H9 (cell line): ENCODE measurements at regions not wholly inside any gene's neighbourhood (a gene's known extent, or its start where the extent isn't known, plus 50 kb on each side); places are given as distances from the start of the nearest gene placed in this dataset.

Source experiments
- DNase-seq: peaks from one replicate; pipeline ENCODE4 v3.0.0-alpha.2; 2017
- H2AFZ ChIP-seq: one replicate; pipeline ENCODE4 v1.6.1; 2013; ENCODE audit warnings: mild to moderate bottlenecking, low read length, control low read depth, moderate library complexity
- H2AK5ac ChIP-seq: 2 replicates; pipeline ENCODE4 v1.6.1; 2013; ENCODE audit warnings: low read length, control low read depth, mixed read lengths; ENCODE audit not compliant: insufficient read length
- H2BK120ac ChIP-seq: one replicate; pipeline ENCODE4 v1.6.1; 2013; ENCODE audit warnings: low read depth, mild to moderate bottlenecking, low read length, control low read depth, inconsistent platforms; ENCODE audit not compliant: poor library complexity, severe bottlenecking
- H2BK12ac ChIP-seq: 2 replicates; pipeline ENCODE4 v1.6.1; 2013; ENCODE audit warnings: low read length, control low read depth, mixed read lengths, low read depth; ENCODE audit not compliant: insufficient read length
- H2BK15ac ChIP-seq: 2 replicates; pipeline ENCODE4 v1.6.1; 2013; ENCODE audit warnings: low read depth, low read length, control low read depth
- H2BK20ac ChIP-seq: one replicate; pipeline ENCODE4 v1.6.1; 2013; ENCODE audit warnings: low read depth, mild to moderate bottlenecking, low read length, control low read depth, inconsistent platforms; ENCODE audit not compliant: poor library complexity, severe bottlenecking
- H2BK5ac ChIP-seq: 2 replicates; pipeline ENCODE4 v1.6.1; 2013; ENCODE audit warnings: low read length, control low read depth, mixed read lengths; ENCODE audit not compliant: insufficient read length
- H3K14ac ChIP-seq: 2 replicates; pipeline ENCODE4 v1.6.1; 2013; ENCODE audit warnings: low read length, control low read depth; ENCODE audit not compliant: insufficient read depth
- H3K18ac ChIP-seq: 2 replicates; pipeline ENCODE4 v1.6.1; 2013; ENCODE audit warnings: low read depth, mild to moderate bottlenecking, mixed read lengths, low read length, control low read depth; ENCODE audit not compliant: insufficient read length
- H3K23ac ChIP-seq: 2 replicates; pipeline ENCODE4 v1.6.1; 2013; ENCODE audit warnings: low read length, control low read depth, mixed read lengths, low read depth; ENCODE audit not compliant: insufficient read length
- H3K23me2 ChIP-seq: 2 replicates; pipeline ENCODE4 v1.6.1; 2013; ENCODE audit warnings: low read depth, mild to moderate bottlenecking, mixed read lengths, low read length, control low read depth; ENCODE audit not compliant: insufficient read length, poor library complexity, severe bottlenecking
- H3K27ac ChIP-seq: 2 replicates; pipeline ENCODE4 v1.5.1; 2013; ENCODE audit warnings: low read length, control low read depth, mixed read lengths, low read depth; ENCODE audit not compliant: insufficient read length
- H3K27me3 ChIP-seq: 2 replicates; pipeline ENCODE4 v1.6.1; 2013; ENCODE audit warnings: low read length, control low read depth, inconsistent platforms; ENCODE audit not compliant: insufficient read depth
- H3K4ac ChIP-seq: 2 replicates; pipeline ENCODE4 v1.6.1; 2013; ENCODE audit warnings: low read depth, mild to moderate bottlenecking, control low read depth, inconsistent platforms, low read length, moderate library complexity
- H3K4me1 ChIP-seq: 2 replicates; pipeline ENCODE4 v1.6.1; 2013; ENCODE audit warnings: low read length, control low read depth, inconsistent platforms; ENCODE audit not compliant: insufficient read depth
- H3K4me2 ChIP-seq: 2 replicates; pipeline ENCODE4 v1.6.1; 2013; ENCODE audit warnings: low read length, control low read depth, mixed read lengths; ENCODE audit not compliant: insufficient read length, insufficient read depth
- H3K56ac ChIP-seq: 2 replicates; pipeline ENCODE4 v1.6.1; 2013; ENCODE audit warnings: low read depth, mild to moderate bottlenecking, mixed read lengths, low read length, control low read depth; ENCODE audit not compliant: insufficient read length
- H3K79me1 ChIP-seq: 2 replicates; pipeline ENCODE4 v1.6.1; 2013; ENCODE audit warnings: low read depth, mild to moderate bottlenecking, moderate library complexity, low read length, control low read depth, inconsistent platforms; ENCODE audit not compliant: insufficient read depth, poor library complexity, severe bottlenecking
- H3K79me2 ChIP-seq: 2 replicates; pipeline ENCODE4 v1.6.1; 2013; ENCODE audit warnings: low read length, control low read depth, inconsistent platforms; ENCODE audit not compliant: insufficient read depth
- H3K9ac ChIP-seq: 2 replicates; pipeline ENCODE4 v1.6.1; 2013; ENCODE audit warnings: low read length, control low read depth, mixed read lengths; ENCODE audit not compliant: insufficient read length; ENCODE audit errors: extremely low read depth
- H3K9me3 ChIP-seq: one replicate; pipeline ENCODE4 v1.6.1; 2013; ENCODE audit warnings: low read depth, low read length, inconsistent platforms; ENCODE audit not compliant: control insufficient read depth
- H3T11ph ChIP-seq: one replicate; pipeline ENCODE4 v1.6.1; 2013; ENCODE audit warnings: mild to moderate bottlenecking, low read length, control low read depth, inconsistent platforms
- H4K20me1 ChIP-seq: one replicate; pipeline ENCODE4 v1.6.1; 2013; ENCODE audit not compliant: control insufficient read depth, insufficient read length, insufficient read depth
- H4K5ac ChIP-seq: 2 replicates; pipeline ENCODE4 v1.6.1; 2013; ENCODE audit warnings: low read depth, mild to moderate bottlenecking, mixed read lengths, low read length, control low read depth; ENCODE audit not compliant: insufficient read length
- H4K8ac ChIP-seq: replicated peaks from 2 replicates; pipeline ENCODE4 v1.6.1; 2013; ENCODE audit warnings: low read length, control low read depth, mixed read lengths, low read depth; ENCODE audit not compliant: insufficient read length
- H4K91ac ChIP-seq: 2 replicates; pipeline ENCODE4 v1.6.1; 2013; ENCODE audit warnings: low read depth, mild to moderate bottlenecking, moderate library complexity, mixed read lengths, low read length, control low read depth; ENCODE audit not compliant: insufficient read length
- H3K27ac Mint-ChIP-seq, 3 experiments: 2 replicates in 2 of 3; 3 replicates in 1 of 3; pipeline ENCODE4 v1.8.0; 2020 to 2021; ENCODE audit warnings: mixed read lengths in 3 of 3, mild to moderate bottlenecking in 1 of 3, moderate library complexity in 1 of 3
- H3K27me3 Mint-ChIP-seq: 2 replicates; pipeline ENCODE4 v1.8.0; 2021; ENCODE audit warnings: low read depth, mild to moderate bottlenecking, moderate library complexity, mixed read lengths
- H3K36me3 Mint-ChIP-seq, 3 experiments: 2 replicates in 2 of 3; 3 replicates in 1 of 3; pipeline ENCODE4 v1.8.0; 2020 to 2021; ENCODE audit warnings: low read depth in 3 of 3, mixed read lengths in 3 of 3; ENCODE audit not compliant: insufficient read depth in 1 of 3
- H3K4me1 Mint-ChIP-seq, 2 experiments: 2 replicates each; pipeline ENCODE4 v1.8.0; 2020; ENCODE audit warnings: mixed read lengths in 2 of 2
- H3K4me3 Mint-ChIP-seq, 2 experiments: 2 replicates in 1 of 2; 3 replicates in 1 of 2; pipeline ENCODE4 v1.8.0; 2020 to 2021; ENCODE audit warnings: mild to moderate bottlenecking in 2 of 2, mixed read lengths in 2 of 2, moderate library complexity in 1 of 2
- H3K9me3 Mint-ChIP-seq, 2 experiments: 2 replicates in 1 of 2; 3 replicates in 1 of 2; pipeline ENCODE4 v1.8.0; 2020; ENCODE audit warnings: mild to moderate bottlenecking in 2 of 2, mixed read lengths in 2 of 2, moderate library complexity in 1 of 2
- CTCF ChIP-seq: fragments of 200-600 bp; sonication (generic); conservative IDR thresholded peaks from 3 replicates; pipeline ENCODE4 v1.8.0; 2021; ENCODE audit warnings: antibody characterized with exemption, mild to moderate bottlenecking
- WGBS: extraction: QIAGEN DNeasy Blood & Tissue Kit; methylation state at CpG from one replicate; pipeline ENCODE4 v1.1.7; 2013; ENCODE audit warnings: missing lambda C conversion rate, low lambda C conversion rate, mixed read lengths; ENCODE audit not compliant: insufficient read length; ENCODE audit errors: extremely low coverage; 5-methylcytosine and 5-hydroxymethylcytosine counted together

DNA sequence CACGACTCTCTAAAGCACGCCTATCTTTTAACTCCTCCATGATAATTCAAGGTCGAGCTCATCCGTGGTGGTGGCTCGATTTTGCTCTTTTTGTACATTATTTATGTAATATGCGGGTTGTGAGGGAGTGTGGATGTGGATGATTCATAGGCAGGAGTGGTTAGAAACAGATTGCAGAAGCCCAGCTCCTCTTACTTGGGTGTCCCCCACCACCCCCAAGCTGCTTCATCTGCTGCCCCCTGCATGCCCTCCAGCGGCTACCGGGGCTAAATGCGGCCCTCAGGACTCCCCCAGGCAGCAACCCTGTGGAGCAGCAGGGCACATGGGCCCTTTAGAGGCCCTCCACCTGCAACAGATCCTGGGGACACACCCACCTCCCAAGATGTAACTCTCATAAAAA is 111.5 kb upstream of the SELENOK start:
- H2BK5ac ChIP-seq = no peak overlapping the region
- H3K4ac ChIP-seq = no peak overlapping the region
- no peak for DNase-seq
- H3K23ac ChIP-seq = no peak overlapping the region
- H2BK15ac ChIP-seq = no peak overlapping the region
- no peak overlapping the region for H2BK12ac ChIP-seq
- Mint-ChIP-seq H3K4me3 (no peak overlapping the region), H3K36me3 (no peaks in the 10 kb centered on the region), H3K9me3 (no peaks in the 10 kb centered on the region), H3K4me1 (peaks cover 5 to 8% of the 10 kb centered on the region in 2 experiments; a peak in 3 of 4 replicates), H3K27me3 (peaks cover under 1% of the 10 kb centered on the region; the same call in 1 of the 2 replicates), H3K27ac (no peak overlapping the region)
- no peaks in the 10 kb centered on the region for H3K4me1 ChIP-seq
- H3K14ac ChIP-seq = no peak overlapping the region
- H3K23me2 ChIP-seq = no peaks in the 10 kb centered on the region
- no peak overlapping the region for H2BK20ac ChIP-seq
- H3K27me3 ChIP-seq = no peaks in the 10 kb centered on the region
- no peak overlapping the region for H2BK120ac ChIP-seq
- no peak overlapping the region for H4K91ac ChIP-seq
- no peaks in the 10 kb centered on the region for H4K20me1 ChIP-seq
- H3K79me2 ChIP-seq = no peaks in the 10 kb centered on the region
- no peaks in the 10 kb centered on the region for H3K79me1 ChIP-seq
- H2AFZ ChIP-seq = no peak overlapping the region
- no peak overlapping the region for H3T11ph ChIP-seq
- H3K56ac ChIP-seq = no peak overlapping the region
- H4K5ac ChIP-seq = no peak overlapping the region
- H3K18ac ChIP-seq = no peak overlapping the region
- no peak overlapping the region for H3K4me2 ChIP-seq
- no peak overlapping the region for H2AK5ac ChIP-seq
- H4K8ac ChIP-seq = no peak overlapping the region
- no peak overlapping the region for H3K9ac ChIP-seq
- TF ChIP-seq CTCF = no peak
- WGBS = 100% methylated on average over 1 of the region's 9 CpGs
- H3K9me3 ChIP-seq = no peaks in the 10 kb centered on the region
- no peak overlapping the region for H3K27ac ChIP-seq
